ENCODE measurements at regions not wholly inside any gene's neighbourhood (a gene's known extent, or its start where the extent isn't known, plus 50 kb on each side); places are given as distances from the start of the nearest gene placed in this dataset.

DNA sequence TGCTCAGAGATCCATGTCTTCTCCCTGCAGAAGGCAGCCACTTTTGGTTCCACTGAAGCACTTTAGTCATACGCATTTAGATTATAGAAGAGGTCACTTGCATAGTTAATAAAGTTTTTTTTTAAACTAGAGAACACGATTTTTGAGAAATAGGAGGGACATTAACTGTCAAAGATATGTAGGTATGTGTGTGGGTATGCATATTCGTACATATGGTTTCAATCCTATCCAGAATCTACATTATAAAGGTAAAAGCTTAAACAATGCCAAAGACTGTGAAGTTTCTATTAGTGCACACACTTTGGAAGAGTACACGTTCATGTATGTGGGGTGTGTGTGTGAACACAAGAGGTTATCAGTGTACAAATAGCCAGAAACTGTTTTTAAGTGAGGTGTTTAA, 103.2 kb downstream of the BTBD3 start:
- no peak for DNase-seq (ENCODE audit: extremely low read depth, low read depth)
- TF ChIP-seq, protein P1, sequence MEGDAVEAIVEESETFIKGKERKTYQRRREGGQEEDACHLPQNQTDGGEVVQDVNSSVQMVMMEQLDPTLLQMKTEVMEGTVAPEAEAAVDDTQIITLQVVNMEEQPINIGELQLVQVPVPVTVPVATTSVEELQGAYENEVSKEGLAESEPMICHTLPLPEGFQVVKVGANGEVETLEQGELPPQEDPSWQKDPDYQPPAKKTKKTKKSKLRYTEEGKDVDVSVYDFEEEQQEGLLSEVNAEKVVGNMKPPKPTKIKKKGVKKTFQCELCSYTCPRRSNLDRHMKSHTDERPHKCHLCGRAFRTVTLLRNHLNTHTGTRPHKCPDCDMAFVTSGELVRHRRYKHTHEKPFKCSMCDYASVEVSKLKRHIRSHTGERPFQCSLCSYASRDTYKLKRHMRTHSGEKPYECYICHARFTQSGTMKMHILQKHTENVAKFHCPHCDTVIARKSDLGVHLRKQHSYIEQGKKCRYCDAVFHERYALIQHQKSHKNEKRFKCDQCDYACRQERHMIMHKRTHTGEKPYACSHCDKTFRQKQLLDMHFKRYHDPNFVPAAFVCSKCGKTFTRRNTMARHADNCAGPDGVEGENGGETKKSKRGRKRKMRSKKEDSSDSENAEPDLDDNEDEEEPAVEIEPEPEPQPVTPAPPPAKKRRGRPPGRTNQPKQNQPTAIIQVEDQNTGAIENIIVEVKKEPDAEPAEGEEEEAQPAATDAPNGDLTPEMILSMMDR (IDR thresholded peaks at IDR 0.05; ENCODE audit: low read depth, low read length, missing control alignments) = no peak
- no peak overlapping the region for H3K4me3 ChIP-seq (replicated peaks; ENCODE audit: low read depth, low read length)

DNA sequence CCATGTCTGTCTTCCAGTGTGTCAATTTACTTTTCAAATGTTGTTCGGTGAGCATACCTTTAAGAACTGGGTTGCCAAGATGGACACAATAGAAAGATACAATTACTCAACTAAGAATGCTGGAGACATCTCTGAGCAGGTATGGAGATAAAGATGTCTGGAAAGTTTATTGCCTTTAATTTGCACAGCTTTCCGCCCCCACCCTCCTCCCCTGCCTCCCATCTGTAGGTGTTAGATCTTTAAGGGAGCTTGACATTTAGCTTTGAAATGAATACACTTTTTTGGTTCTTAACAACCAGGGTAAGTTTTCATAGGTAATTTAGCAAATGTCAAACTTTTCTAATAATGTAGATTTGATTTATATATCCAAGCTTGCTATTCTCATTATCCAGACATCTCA, 104.4 kb downstream of the BTBD3 start:
- H3K4me3 ChIP-seq (replicated peaks; ENCODE audit: low read depth, low read length) = no peak overlapping the region
- no peak for DNase-seq (ENCODE audit: extremely low read depth, low read depth)
- TF ChIP-seq, protein P1 (IDR thresholded peaks at IDR 0.05; ENCODE audit: low read depth, low read length, missing control alignments) = no peak

DNA sequence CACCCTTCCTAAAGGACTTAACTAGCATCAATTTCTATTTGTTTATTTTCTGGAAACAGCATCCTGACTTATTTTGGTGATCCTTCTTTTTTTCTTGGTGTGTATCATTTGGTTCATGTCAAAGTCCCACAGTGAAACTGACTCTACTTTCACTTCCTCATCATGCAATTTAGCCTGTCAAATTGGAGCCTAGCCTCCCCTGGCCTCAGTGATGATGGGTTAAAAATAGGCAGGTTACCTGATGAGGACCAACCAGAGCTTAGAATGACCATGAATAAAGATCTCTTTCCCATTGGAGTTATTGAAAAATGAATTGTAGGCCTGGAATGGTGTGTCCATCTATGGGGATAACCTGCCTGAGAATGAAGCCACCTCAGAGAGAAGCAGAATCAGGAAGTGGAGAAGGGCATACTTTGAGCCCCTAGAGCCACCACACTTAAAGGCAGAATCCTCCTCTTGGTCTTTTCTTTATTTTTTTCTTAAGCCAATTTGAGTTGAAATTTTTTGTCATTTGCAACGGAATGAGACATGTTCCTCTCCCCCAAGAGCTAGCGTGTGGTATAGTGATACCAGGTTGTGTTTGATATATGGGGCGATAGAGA, 105.6 kb downstream of the BTBD3 start:
- TF ChIP-seq, protein P1 (IDR thresholded peaks at IDR 0.05; ENCODE audit: low read depth, low read length, missing control alignments) = no peak
- DNase-seq (ENCODE audit: extremely low read depth, low read depth) = no peak

DNA sequence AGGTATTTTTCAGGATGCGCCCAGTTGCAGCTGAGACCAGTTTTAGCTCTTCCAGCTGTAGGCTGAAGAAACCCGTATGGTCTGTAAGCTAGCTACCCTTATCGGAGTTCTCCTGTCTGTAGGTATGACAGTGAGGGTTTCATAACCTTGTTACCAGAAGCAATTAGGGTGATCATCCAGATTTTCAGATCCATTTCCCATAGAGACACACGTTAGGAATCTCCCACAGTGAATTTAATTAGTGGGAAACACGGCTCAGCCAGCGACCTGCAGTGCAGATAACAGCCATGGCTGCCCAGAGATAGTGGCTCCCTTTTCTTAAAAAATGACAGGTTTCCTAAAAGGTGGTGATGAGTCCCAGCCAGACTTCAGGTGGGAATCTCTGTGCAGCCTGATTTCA, 111.1 kb downstream of the BTBD3 start:
- TF ChIP-seq, protein P1 (IDR thresholded peaks at IDR 0.05; ENCODE audit: low read depth, low read length, missing control alignments) = no peak
- H3K4me3 ChIP-seq (replicated peaks; ENCODE audit: low read depth, low read length) = no peak overlapping the region
- no peak for DNase-seq (ENCODE audit: extremely low read depth, low read depth)

More for the DNA sequence above, 105.6 kb downstream of the BTBD3 start:
- no peak overlapping the region for H3K4me3 ChIP-seq (replicated peaks; ENCODE audit: low read depth, low read length)

DNA sequence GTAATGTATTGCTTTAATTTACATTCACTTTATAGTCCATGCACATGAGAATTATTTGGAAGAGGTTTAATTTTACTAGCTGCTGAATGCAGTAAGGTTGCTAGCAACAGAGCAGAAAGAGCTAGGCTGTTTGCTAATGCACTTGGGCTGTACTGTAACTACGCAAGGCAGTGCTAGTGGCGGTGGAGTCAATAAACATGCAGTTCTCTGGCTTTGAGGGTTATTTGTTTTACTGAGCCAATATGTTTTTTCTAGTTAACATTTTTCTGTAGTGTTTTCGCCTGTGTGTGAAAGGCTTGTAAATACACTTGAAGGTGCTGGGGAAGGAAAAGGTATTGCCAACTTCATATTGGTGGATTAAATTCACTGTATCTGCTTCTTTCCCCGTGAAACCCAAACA, 112.8 kb downstream of the BTBD3 start:
- no peak for DNase-seq (ENCODE audit: extremely low read depth, low read depth)
- TF ChIP-seq, protein P1 (IDR thresholded peaks at IDR 0.05; ENCODE audit: low read depth, low read length, missing control alignments) = no peak
- H3K4me3 ChIP-seq (replicated peaks; ENCODE audit: low read depth, low read length) = no peak overlapping the region

DNA sequence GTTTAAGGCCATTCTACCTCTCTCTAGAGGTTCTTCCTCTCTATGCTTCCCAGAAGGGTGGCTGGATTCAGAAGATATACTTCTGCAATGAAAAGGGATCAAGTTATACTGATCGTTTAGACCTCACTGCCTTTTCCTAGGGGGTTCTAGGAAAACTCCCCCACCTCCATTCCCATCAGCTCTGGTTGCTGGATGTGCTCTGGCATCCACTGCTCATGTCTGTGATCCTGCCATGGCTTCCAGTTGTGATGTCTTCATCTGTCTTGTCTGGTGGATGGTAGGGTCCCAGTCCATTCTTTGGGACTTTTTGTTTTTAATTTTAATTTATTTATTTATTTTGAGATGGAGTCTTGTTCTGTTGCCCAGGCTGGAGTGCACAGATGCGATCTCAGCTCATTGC, 118.4 kb downstream of the BTBD3 start:
- H3K4me3 ChIP-seq (replicated peaks; ENCODE audit: low read depth, low read length) = no peak overlapping the region
- TF ChIP-seq, protein P1 (IDR thresholded peaks at IDR 0.05; ENCODE audit: low read depth, low read length, missing control alignments) = no peak
- no peak for DNase-seq (ENCODE audit: extremely low read depth, low read depth)

DNA sequence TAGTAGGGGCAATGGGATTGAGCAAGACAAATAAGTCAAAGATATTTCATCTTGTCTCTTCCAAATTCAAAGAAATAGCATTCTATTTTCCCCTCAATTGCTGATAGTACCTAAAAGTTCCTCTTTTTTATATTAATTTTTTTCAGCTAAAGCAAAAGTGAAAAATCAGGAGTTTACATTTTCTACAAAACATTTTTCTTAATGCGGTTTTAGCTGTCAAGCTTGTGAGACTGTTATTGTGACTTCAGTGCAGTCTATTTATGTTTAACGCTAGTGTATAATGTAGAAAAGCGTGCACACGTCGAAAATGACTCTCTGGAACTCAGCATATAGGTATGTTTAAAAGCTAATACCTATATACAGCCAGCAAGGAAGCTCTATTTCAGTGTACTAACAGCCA, 119.8 kb downstream of the BTBD3 start:
- no peak for DNase-seq (ENCODE audit: extremely low read depth, low read depth)
- H3K4me3 ChIP-seq (replicated peaks; ENCODE audit: low read depth, low read length) = no peak overlapping the region
- TF ChIP-seq, protein P1 (IDR thresholded peaks at IDR 0.05; ENCODE audit: low read depth, low read length, missing control alignments) = no peak
